ENCODE measurements at regions not wholly inside any gene's neighbourhood (a gene's known extent, or its start where the extent isn't known, plus 50 kb on each side); places are given as distances from the start of the nearest gene placed in this dataset.

DNA sequence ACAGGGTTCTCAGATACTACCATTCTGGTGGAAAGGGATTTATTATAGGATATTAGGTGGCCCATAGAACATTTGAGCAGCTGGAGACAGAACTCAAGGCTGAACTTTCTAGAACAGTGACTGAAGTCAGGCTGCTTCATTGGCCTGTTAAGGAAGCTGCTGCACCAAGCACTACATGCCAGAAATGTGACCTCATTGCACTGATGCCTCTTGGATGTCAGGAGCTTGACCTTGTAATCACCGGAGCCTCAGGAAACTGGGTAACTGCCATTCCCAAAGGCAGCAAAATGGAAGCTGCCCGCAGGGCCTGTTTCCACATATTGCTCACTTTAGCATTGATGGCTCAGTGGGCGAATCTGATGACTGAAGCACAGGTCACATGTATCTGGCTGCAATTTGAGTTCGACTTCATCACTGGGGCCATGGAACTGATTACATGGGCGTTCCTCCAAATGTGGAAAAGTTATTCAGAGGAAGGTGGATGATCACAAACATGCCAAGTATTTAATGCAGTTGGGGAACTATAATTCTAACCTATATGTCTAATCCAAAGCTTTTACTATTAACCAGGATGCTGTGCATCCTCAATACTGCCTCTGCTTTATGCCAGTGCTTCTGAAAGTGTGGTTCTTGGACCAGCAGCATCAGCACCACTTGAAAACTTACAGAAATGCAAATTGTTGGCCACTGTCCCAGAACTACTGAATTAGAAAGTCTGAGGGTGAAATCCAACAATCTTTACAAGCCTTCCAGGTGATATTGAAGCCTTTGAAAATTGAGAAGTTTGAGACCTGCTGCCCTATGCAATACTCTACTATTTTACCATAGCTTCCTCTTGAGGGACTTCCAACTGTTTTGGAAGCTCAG lies 337.2 kb upstream of the NAV3 start:
- H3K4me1 ChIP-seq: no peaks in the 10 kb centered on the region
- H3K9me3 ChIP-seq (replicated peaks): no peaks in the 10 kb centered on the region
- DNase-seq: peak in 1 of 2 experiments; percentile 1
- H3K27ac ChIP-seq: no peak overlapping the region
- H3K36me3 ChIP-seq: no peaks in the 10 kb centered on the region
- no peaks in the 10 kb centered on the region for H3K27me3 ChIP-seq
- no peak overlapping the region for H3K4me3 ChIP-seq

DNA sequence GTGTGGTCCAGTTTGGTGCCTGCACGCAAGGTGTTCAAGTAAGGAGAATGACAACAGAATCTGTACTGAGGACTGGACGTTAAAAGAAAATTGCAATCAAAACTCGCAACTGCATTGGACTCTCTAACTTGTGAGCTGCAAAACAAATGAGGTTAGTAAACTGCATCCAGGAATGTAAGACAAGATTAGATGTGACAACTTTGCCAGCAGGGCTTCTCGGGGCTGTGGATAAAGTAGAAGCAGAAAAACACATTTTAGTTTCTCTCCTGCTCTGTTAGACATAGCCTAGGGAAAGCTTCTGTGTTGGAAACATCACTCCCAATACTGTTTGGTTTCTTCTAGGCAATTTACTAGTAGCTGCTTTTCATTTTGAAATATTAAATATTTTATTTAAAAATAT lies 338.2 kb upstream of the NAV3 start:
- Histone ChIP-seq H3K4me1 (no peaks in the 10 kb centered on the region), H3K27ac (no peak overlapping the region), H3K4me3 (no peak overlapping the region), H3K36me3 (no peaks in the 10 kb centered on the region), H3K9me3 (replicated peaks) (no peaks in the 10 kb centered on the region), H3K27me3 (no peaks in the 10 kb centered on the region)
- DNase-seq: no peak

GRCh38 chr12:77489331-77489970 lies 341.2 kb upstream of the NAV3 start:
- Histone ChIP-seq H3K36me3 (no peaks in the 10 kb centered on the region), H3K4me3 (no peak overlapping the region), H3K9me3 (replicated peaks) (no peaks in the 10 kb centered on the region), H3K27ac (no peak overlapping the region), H3K27me3 (no peaks in the 10 kb centered on the region), H3K4me1 (no peaks in the 10 kb centered on the region)
- DNase-seq: no peak

GRCh38 chr12:77488041-77488620 lies 342.6 kb upstream of the NAV3 start:
- no peak for DNase-seq
- Histone ChIP-seq H3K4me1 (no peaks in the 10 kb centered on the region), H3K9me3 (replicated peaks) (no peaks in the 10 kb centered on the region), H3K27ac (no peak overlapping the region), H3K27me3 (no peaks in the 10 kb centered on the region), H3K4me3 (no peak overlapping the region), H3K36me3 (no peaks in the 10 kb centered on the region)

DNA sequence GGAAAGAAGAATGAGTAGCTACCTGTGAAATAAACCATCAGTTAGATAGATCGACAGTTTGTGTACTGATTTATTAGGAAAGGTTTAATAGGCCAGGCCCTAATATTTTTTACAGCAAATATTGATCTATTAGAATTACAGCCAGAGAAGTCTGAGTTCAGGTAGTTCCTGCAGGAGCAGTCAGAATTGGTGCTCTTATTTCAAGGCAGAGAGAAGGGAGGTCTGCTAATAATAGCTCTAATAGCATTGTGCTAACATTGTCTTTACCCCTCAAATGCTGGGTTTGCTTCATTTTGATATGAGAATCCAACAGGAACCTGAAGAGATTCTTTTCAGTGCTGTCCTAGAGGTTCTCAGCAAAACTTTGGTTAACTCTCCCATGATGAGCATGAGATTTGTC lies 343.8 kb upstream of the NAV3 start:
- no peak for DNase-seq
- Histone ChIP-seq H3K27me3 (no peaks in the 10 kb centered on the region), H3K36me3 (no peaks in the 10 kb centered on the region), H3K27ac (no peak overlapping the region), H3K4me3 (no peak overlapping the region), H3K4me1 (no peaks in the 10 kb centered on the region), H3K9me3 (replicated peaks) (no peaks in the 10 kb centered on the region)

GRCh38 chr12:77485961-77486854 lies 344.5 kb upstream of the NAV3 start:
- Histone ChIP-seq H3K9me3 (replicated peaks) (no peaks in the 10 kb centered on the region), H3K36me3 (no peaks in the 10 kb centered on the region), H3K4me1 (no peaks in the 10 kb centered on the region), H3K27me3 (no peaks in the 10 kb centered on the region), H3K27ac (no peak overlapping the region), H3K4me3 (no peak overlapping the region)
- DNase-seq: no peak

DNA sequence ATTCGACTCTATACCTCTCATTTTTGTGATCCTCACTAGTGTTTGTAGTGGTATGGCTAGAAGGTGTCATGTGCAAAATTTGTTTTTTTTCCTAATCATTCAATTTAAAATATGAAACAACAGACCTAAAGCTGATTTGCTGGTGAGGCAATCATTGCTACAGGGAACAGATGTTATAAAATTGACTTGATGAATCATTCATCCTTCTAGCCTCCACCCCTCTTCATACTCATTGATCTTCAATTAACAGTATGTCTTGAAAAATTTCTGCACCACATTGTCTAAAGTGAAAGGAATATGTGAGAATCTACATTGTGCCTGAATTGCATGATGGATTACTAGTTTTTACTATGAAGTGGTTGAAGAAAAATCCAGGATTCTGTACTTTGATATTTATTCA lies 349.0 kb upstream of the NAV3 start:
- Histone ChIP-seq H3K27ac (no peak overlapping the region), H3K4me1 (no peaks in the 10 kb centered on the region), H3K27me3 (no peaks in the 10 kb centered on the region), H3K36me3 (no peaks in the 10 kb centered on the region), H3K9me3 (replicated peaks) (no peaks in the 10 kb centered on the region), H3K4me3 (no peak overlapping the region)
- no peak for DNase-seq

DNA sequence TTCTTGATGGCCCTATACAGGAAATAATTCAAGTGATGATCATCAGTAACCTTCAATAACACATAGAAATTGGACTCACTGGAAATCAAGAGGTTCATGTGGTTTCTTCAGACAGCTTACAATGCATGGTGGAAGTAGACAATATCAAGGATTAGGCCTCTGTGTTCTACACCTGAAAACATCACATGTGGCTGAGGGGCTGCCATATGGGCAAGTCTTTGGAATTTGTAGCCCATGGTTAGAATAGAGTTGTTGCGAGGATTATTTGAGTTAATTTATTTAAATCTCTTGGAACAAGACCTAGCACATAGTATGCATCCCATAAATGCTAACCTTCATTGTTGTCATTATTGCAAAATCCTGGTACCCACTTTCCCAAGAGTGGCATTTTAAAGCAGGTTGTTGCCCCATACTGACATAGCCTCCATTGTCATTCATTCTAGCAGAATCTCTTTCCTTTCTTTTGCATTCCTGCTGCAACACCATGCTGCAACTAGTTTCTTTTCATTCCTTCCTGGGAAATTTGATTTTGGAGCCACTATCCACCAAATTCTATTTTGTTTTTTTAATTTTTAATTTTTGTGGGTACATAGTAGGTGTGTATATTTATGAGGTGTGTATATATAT lies 352.7 kb upstream of the NAV3 start:
- no peak overlapping the region for H3K4me3 ChIP-seq
- no peak for DNase-seq
- H3K36me3 ChIP-seq: no peaks in the 10 kb centered on the region
- no peaks in the 10 kb centered on the region for H3K27me3 ChIP-seq
- H3K4me1 ChIP-seq: no peaks in the 10 kb centered on the region
- no peak overlapping the region for H3K27ac ChIP-seq
- H3K9me3 ChIP-seq (replicated peaks): no peaks in the 10 kb centered on the region

GRCh38 chr12:77471801-77472200 lies 358.9 kb upstream of the NAV3 start:
- Histone ChIP-seq H3K27ac (no peak overlapping the region), H3K9me3 (replicated peaks) (no peaks in the 10 kb centered on the region), H3K4me3 (no peak overlapping the region), H3K27me3 (no peaks in the 10 kb centered on the region), H3K4me1 (no peaks in the 10 kb centered on the region), H3K36me3 (no peaks in the 10 kb centered on the region)
- DNase-seq: no peak

DNA sequence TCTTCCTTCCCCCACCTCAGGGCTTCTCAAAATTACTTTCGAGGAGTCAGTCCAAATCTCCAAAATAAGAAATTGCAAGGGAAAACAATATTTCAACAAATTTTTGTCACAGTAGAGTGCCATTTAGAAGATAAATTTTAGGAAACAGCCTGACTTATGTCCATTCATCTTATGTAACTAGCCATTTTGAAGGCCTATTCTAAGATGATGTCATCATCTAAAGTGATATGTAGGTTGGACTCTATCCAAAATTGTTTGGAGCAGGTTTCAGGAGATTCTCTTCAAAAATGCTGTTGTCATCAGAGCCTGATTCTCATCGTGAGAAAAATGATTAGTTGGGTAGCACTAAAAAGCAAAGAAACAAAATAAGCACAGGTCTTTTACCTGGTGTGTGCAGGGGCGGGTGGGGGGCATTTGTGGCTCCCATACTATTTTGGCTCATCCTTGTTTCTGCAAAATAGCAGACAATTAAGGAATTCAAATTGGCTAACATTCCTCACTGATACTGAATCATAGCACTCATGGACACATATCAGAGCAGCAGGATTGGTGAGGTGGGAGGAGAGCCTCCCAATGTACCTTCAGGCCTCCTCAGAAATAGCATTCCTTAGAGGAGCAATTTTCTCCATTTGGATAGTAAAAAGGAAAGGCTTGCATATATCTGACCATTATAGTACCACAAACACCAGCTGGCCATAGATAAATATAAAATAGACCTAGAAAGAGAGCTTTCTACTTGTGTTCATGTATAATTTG lies 360.9 kb upstream of the NAV3 start:
- H3K36me3 ChIP-seq: no peaks in the 10 kb centered on the region
- no peaks in the 10 kb centered on the region for H3K9me3 ChIP-seq (replicated peaks)
- H3K4me1 ChIP-seq: no peaks in the 10 kb centered on the region
- H3K4me3 ChIP-seq: no peak overlapping the region
- no peaks in the 10 kb centered on the region for H3K27me3 ChIP-seq
- no peak for DNase-seq
- H3K27ac ChIP-seq: no peak overlapping the region

DNA sequence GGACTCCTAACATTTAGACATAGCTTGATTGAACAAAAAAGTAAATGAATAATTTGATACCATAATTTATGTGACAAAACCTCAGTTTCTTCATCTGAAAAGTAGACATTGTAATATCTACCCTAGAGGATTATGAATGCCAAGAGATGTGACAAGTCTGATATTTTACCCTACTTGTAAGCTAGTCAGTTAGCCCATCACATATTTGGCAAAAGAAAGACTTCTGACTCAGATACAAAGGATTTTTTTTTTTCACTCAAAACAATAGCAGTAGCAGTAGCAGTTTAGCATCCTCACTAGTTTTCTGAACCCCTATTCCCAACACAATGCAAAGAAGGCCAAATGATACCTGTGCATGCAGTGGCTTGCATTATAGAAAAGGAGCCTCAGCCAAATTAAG lies 377.3 kb upstream of the E2F7 start:
- Histone ChIP-seq H3K27me3 (no peaks in the 10 kb centered on the region), H3K4me3 (no peak overlapping the region), H3K27ac (no peak overlapping the region), H3K9me3 (replicated peaks) (no peaks in the 10 kb centered on the region), H3K4me1 (no peaks in the 10 kb centered on the region), H3K36me3 (no peaks in the 10 kb centered on the region)
- DNase-seq: no peak

- no peak overlapping the region for H3K27ac ChIP-seq
- H3K9me3 ChIP-seq (replicated peaks): no peaks in the 10 kb centered on the region
- no peaks in the 10 kb centered on the region for H3K4me1 ChIP-seq
- no peaks in the 10 kb centered on the region for H3K27me3 ChIP-seq
- no peak overlapping the region for H3K4me3 ChIP-seq
- no peak for DNase-seq
- H3K36me3 ChIP-seq: no peaks in the 10 kb centered on the region
Measured at GRCh38 chr12:77439749-77440148, 374.4 kb upstream of the E2F7 start.

GRCh38 chr12:77438644-77439043 lies 373.3 kb upstream of the E2F7 start:
- Histone ChIP-seq H3K9me3 (replicated peaks) (no peaks in the 10 kb centered on the region), H3K36me3 (no peaks in the 10 kb centered on the region), H3K27ac (no peak overlapping the region), H3K4me1 (no peaks in the 10 kb centered on the region), H3K27me3 (no peaks in the 10 kb centered on the region), H3K4me3 (no peak overlapping the region)
- DNase-seq: no peak

- Histone ChIP-seq H3K4me1 (no peaks in the 10 kb centered on the region), H3K36me3 (no peaks in the 10 kb centered on the region)
Measured at GRCh38 chr12:77437206-77437605, 371.8 kb upstream of the E2F7 start.

More at GRCh38 chr12:77437206-77437605, 371.8 kb upstream of the E2F7 start:
- Histone ChIP-seq H3K9me3 (replicated peaks) (no peaks in the 10 kb centered on the region), H3K27ac (no peak overlapping the region), H3K4me3 (no peak overlapping the region), H3K27me3 (no peaks in the 10 kb centered on the region)
- no peak for DNase-seq

Measured in SJCRH30 (cell line).